ENCODE measurements at regions not wholly inside any gene's neighbourhood (a gene's known extent, or its start where the extent isn't known, plus 50 kb on each side); places are given as distances from the start of the nearest gene placed in this dataset.
A peak's percentile ranks its signal among the peaks of the same experiment; 100 is the strongest.

DNA sequence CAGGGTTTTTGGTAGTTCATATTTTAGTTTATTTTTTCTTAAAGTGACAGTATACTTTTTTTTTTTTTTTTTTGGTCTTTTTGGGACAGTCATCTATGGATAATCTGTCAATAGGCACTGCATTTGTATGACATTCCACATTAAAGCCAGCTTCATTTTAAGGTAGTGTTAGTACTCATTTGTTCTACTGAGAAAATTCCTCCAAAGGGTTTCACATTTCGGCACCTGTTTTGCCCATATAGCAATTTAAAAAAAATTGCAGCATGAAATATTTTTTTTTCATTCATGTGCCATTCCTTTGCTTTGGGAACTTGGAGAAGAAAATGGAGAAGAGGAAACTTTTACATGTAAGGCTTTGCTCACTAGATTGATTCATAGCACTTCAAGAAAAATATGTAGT lies 276.3 kb upstream of the TCF4 start:
- H3K4me3 ChIP-seq (ENCODE audit: low read length): no peak overlapping the region
- H3K4me1 ChIP-seq (ENCODE audit: control insufficient read depth, insufficient read depth, low read length): peaks cover 49% of the 10 kb centered on the region
- no peak for DNase-seq (ENCODE audit: low read depth)
- H3K36me3 ChIP-seq (ENCODE audit: control insufficient read depth, insufficient read depth, low read length, severe bottlenecking): no peaks in the 10 kb centered on the region
- H3K27me3 ChIP-seq (replicated peaks; ENCODE audit: control insufficient read depth, insufficient read depth, low read length): no peaks in the 10 kb centered on the region
- H3K9me3 ChIP-seq (ENCODE audit: control insufficient read depth, low read length): no peaks in the 10 kb centered on the region
- peak overlapping the region; percentile 58 for H3K9ac ChIP-seq (ENCODE audit: low read length)

DNA sequence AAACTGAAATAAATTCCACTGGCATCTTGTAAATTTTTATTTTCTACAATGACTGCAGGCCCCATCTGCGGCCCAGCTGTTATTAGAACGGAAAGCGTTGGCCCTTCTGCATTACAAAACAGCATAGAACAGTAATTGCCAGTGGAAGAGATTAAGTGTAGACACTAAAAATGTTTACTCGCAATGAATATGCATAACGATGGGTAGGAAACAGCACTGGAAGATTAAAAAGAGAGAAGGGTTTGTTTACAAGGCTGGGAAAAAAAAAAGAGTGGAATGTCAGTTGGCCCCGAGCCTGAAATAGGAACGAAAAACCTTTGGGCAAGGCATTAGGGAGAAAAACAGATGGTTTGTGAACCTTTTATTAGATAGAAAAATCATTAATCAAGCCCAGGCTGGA lies 275.9 kb upstream of the TCF4 start:
- Histone ChIP-seq H3K9me3 (ENCODE audit: control insufficient read depth, low read length) (no peaks in the 10 kb centered on the region), H3K4me1 (ENCODE audit: control insufficient read depth, insufficient read depth, low read length) (peaks cover 45% of the 10 kb centered on the region), H3K36me3 (ENCODE audit: control insufficient read depth, insufficient read depth, low read length, severe bottlenecking) (no peaks in the 10 kb centered on the region), H3K4me3 (ENCODE audit: low read length) (peak overlapping the region; percentile 47), H3K27me3 (replicated peaks; ENCODE audit: control insufficient read depth, insufficient read depth, low read length) (no peaks in the 10 kb centered on the region), H3K9ac (ENCODE audit: low read length) (peak overlapping the region; percentile 58)
- DNase-seq (ENCODE audit: low read depth): no peak

DNA sequence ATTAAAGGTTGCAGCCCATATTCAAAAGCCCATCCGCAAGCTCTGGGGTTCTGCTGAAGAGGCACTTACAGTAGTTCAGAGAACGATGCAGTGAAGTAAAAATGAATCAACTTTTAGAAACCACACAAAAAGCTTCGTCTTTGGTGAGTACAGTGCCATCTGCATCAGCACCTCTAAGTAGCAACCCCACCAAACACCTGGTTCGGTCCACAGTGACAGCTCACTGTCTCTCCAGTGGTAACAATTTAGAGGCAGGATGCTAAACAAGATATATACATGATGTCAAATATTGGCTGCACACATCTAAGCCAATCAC lies 275.4 kb upstream of the TCF4 start:
- H3K36me3 ChIP-seq (ENCODE audit: control insufficient read depth, insufficient read depth, low read length, severe bottlenecking): no peaks in the 10 kb centered on the region
- peak overlapping the region; percentile 58 for H3K9ac ChIP-seq (ENCODE audit: low read length)
- H3K9me3 ChIP-seq (ENCODE audit: control insufficient read depth, low read length): no peaks in the 10 kb centered on the region
- H3K4me1 ChIP-seq (ENCODE audit: control insufficient read depth, insufficient read depth, low read length): peaks cover 40% of the 10 kb centered on the region
- H3K4me3 ChIP-seq (ENCODE audit: low read length): peak overlapping the region; percentile 47
- no peak for DNase-seq (ENCODE audit: low read depth)
- no peaks in the 10 kb centered on the region for H3K27me3 ChIP-seq (replicated peaks; ENCODE audit: control insufficient read depth, insufficient read depth, low read length)

DNA sequence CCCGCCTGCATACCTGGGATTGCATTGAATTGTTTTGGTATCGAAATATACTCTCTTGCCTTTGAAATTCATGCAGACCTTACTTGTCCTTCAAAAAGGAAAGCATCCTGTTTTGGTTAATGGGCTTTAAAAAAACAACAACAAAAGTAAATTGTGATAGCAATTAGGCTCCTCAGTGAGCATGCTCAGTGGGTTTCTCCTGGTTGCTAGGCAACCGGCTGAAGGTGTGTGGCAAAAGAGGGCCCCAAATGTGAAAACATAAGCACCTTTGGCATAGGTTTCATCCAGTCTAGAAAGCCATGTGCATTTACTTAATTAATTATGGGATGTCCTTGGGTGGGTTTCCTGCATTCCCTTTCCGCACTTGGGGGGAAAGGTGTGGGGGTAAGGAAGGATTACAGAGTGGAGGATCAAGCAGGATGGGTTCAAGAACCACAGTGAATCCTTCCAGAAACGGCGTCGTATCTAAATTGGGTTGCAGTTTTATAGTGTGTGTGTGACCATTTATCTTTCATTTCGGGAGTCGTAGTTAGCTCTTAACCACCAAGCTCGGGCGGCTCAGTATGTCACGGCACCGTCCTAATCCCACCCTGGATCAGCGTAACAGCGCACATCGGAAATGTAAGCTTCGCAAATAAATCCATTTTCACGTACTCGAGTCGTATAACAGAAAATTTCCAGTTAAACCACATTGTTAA lies 274.9 kb upstream of the TCF4 start:
- H3K27me3 ChIP-seq (replicated peaks; ENCODE audit: control insufficient read depth, insufficient read depth, low read length): no peaks in the 10 kb centered on the region
- peaks cover 40% of the 10 kb centered on the region for H3K4me1 ChIP-seq (ENCODE audit: control insufficient read depth, insufficient read depth, low read length)
- DNase-seq (ENCODE audit: low read depth): no peak
- peak overlapping the region; percentile 47 for H3K4me3 ChIP-seq (ENCODE audit: low read length)
- H3K9me3 ChIP-seq (ENCODE audit: control insufficient read depth, low read length): no peaks in the 10 kb centered on the region
- H3K9ac ChIP-seq (ENCODE audit: low read length): peak overlapping the region; percentile 31
- no peaks in the 10 kb centered on the region for H3K36me3 ChIP-seq (ENCODE audit: control insufficient read depth, insufficient read depth, low read length, severe bottlenecking)

DNA sequence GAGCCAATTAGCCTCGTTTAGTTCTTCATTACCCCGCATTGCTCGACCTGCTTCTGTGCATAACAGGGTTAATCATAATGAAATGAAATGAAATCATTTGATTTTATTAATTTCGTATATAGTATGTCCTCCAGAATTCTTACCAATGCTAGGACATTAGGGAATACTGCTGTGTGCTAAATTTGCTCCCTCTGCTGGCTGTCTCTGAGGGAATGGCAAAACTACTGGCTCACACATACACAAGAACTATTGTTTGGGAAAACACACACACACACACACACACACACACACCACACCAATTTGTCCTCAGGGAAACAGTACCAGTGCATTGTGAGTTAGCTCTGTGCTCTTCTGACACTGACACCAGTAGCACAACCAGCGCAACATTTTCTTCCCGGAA lies 273.3 kb upstream of the TCF4 start:
- Histone ChIP-seq H3K4me3 (ENCODE audit: low read length) (no peak overlapping the region), H3K9ac (ENCODE audit: low read length) (no peak overlapping the region), H3K4me1 (ENCODE audit: control insufficient read depth, insufficient read depth, low read length) (peaks cover 25% of the 10 kb centered on the region), H3K9me3 (ENCODE audit: control insufficient read depth, low read length) (no peaks in the 10 kb centered on the region), H3K36me3 (ENCODE audit: control insufficient read depth, insufficient read depth, low read length, severe bottlenecking) (no peaks in the 10 kb centered on the region), H3K27me3 (replicated peaks; ENCODE audit: control insufficient read depth, insufficient read depth, low read length) (no peaks in the 10 kb centered on the region)
- peak; percentile 64 for DNase-seq (ENCODE audit: low read depth)

DNA sequence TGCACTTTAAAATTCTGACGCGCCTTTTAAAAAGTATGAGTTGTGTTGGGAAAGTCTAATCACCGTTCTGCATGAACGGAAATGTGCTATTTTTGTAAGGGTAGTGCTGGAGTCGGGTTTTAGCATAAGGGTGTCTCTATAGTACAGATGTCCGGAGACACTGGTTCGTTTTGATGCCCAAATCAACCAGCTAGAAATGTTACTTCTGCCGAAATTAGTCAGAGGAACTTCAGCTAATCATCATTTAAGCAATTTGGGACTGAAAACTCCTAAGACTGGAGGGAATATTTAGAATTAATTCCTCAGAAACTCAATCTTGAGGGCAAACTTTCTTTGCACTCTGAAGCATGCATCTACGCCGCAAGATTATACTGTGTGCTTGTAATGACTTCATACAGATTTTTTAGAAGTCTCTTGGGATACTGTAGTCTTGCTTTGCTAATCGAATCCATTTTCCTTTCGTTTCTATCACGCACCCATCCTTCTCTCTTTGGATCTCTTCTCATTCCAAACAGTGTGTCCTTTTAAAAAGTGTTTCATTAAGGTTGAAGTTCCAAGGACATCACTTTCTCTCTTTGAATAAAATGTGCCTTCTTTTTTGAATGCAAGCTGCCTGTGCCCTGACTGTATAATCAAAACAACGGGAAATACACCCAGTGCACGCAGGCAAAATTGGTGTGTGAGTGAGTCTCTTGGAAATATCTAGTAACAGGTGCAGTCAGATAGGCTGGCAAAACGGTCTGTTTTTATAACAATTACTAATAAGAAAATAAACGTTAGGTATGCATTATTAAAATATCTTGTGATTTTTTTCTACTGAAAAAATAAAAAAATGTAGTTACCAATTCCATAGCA lies 270.9 kb upstream of the TCF4 start:
- peak; percentile 81 for DNase-seq (ENCODE audit: low read depth)
- H3K4me3 ChIP-seq (ENCODE audit: low read length): peak overlapping the region; percentile 83
- no peaks in the 10 kb centered on the region for H3K36me3 ChIP-seq (ENCODE audit: control insufficient read depth, insufficient read depth, low read length, severe bottlenecking)
- no peaks in the 10 kb centered on the region for H3K9me3 ChIP-seq (ENCODE audit: control insufficient read depth, low read length)
- peaks cover 4% of the 10 kb centered on the region for H3K4me1 ChIP-seq (ENCODE audit: control insufficient read depth, insufficient read depth, low read length)
- H3K9ac ChIP-seq (ENCODE audit: low read length): peak overlapping the region; percentile 59
- no peaks in the 10 kb centered on the region for H3K27me3 ChIP-seq (replicated peaks; ENCODE audit: control insufficient read depth, insufficient read depth, low read length)

DNA sequence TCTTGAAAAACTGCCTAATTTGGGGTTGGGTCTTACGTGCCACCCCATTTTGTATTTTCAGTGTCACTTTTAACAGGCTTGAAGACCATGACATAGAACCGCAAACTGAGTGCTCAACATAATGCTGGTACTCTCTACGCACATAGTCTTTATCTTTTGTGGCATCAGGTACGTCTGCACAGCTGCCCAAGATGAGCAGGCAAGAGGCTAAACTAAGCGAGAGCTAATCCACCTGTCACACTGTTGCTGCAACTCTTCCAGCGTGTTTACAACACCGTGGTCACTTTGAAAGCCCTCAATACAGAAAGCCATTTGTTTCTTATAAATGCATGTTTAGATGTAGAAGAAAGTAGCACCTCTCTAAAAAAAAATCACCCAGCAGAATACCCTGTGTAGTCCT lies 270.0 kb upstream of the TCF4 start:
- no peak overlapping the region for H3K4me3 ChIP-seq (ENCODE audit: low read length)
- H3K4me1 ChIP-seq (ENCODE audit: control insufficient read depth, insufficient read depth, low read length): no peaks in the 10 kb centered on the region
- no peaks in the 10 kb centered on the region for H3K36me3 ChIP-seq (ENCODE audit: control insufficient read depth, insufficient read depth, low read length, severe bottlenecking)
- H3K27me3 ChIP-seq (replicated peaks; ENCODE audit: control insufficient read depth, insufficient read depth, low read length): no peaks in the 10 kb centered on the region
- DNase-seq (ENCODE audit: low read depth): no peak
- H3K9ac ChIP-seq (ENCODE audit: low read length): no peak overlapping the region
- no peaks in the 10 kb centered on the region for H3K9me3 ChIP-seq (ENCODE audit: control insufficient read depth, low read length)

DNA sequence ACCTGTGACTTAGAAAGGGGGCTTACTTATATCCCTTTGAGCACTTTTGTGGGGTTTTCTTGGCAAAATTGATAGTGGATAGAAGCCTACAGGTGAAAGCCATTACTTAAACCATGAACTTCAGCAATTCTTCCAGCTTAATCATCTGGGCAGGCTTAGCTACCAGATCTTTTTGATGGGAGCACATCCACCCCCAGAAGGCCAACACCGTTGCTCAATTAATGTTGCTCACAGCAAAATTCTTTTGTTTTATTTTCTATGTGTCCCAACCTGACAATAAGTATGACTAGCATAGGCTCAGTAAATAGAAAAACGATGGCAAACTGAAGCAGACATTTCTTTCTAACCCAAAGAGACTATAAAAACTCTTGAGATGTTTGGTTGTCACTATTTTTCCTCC lies 269.4 kb upstream of the TCF4 start:
- Histone ChIP-seq H3K4me1 (ENCODE audit: control insufficient read depth, insufficient read depth, low read length) (no peaks in the 10 kb centered on the region), H3K9me3 (ENCODE audit: control insufficient read depth, low read length) (no peaks in the 10 kb centered on the region), H3K4me3 (ENCODE audit: low read length) (no peak overlapping the region), H3K9ac (ENCODE audit: low read length) (no peak overlapping the region), H3K36me3 (ENCODE audit: control insufficient read depth, insufficient read depth, low read length, severe bottlenecking) (no peaks in the 10 kb centered on the region), H3K27me3 (replicated peaks; ENCODE audit: control insufficient read depth, insufficient read depth, low read length) (no peaks in the 10 kb centered on the region)
- no peak for DNase-seq (ENCODE audit: low read depth)

DNA sequence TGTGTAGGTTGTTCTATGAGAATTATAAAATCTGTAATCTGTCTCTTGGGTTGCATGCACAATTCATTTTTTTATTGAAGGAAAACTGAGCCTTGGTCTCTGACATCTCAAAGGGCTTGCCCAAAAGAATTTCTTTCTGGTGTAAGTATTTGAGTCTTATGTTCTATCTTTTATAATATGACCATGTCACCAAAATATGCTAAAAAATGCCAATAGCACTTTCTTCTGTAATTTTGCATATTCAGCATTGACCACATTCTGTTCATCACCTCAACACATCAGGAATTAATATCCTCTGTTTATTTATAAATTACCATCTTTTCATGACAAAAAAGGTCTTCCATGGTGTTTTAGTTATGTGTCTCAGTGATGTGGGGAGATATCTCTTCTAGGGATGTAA lies 268.7 kb upstream of the TCF4 start:
- no peaks in the 10 kb centered on the region for H3K27me3 ChIP-seq (replicated peaks; ENCODE audit: control insufficient read depth, insufficient read depth, low read length)
- no peaks in the 10 kb centered on the region for H3K36me3 ChIP-seq (ENCODE audit: control insufficient read depth, insufficient read depth, low read length, severe bottlenecking)
- no peaks in the 10 kb centered on the region for H3K4me1 ChIP-seq (ENCODE audit: control insufficient read depth, insufficient read depth, low read length)

DNA sequence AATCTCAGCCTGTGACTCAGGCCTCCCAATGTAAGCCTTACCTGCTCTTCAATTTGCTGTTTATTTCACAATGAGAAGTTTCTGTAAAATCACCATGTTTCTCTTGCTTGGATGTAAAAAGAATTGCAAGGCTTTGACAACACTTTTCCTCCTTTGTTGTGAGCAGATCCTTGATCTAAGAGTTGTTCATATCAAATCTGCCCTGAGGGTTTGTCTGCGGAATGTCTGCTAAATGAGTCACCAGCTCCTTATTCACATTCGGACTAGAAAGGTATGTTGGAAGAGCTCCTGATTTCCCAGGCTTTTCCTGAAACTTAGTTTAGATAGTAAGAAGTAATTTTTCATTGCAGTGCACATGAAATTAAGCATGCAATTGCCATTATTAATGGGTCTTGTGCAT lies 268.2 kb upstream of the TCF4 start:
- no peaks in the 10 kb centered on the region for H3K36me3 ChIP-seq (ENCODE audit: control insufficient read depth, insufficient read depth, low read length, severe bottlenecking)
- H3K27me3 ChIP-seq (replicated peaks; ENCODE audit: control insufficient read depth, insufficient read depth, low read length): no peaks in the 10 kb centered on the region
- peak; percentile 87 for DNase-seq (ENCODE audit: low read depth)
- H3K4me1 ChIP-seq (ENCODE audit: control insufficient read depth, insufficient read depth, low read length): no peaks in the 10 kb centered on the region
- H3K4me3 ChIP-seq (ENCODE audit: low read length): no peak overlapping the region
- no peak overlapping the region for H3K9ac ChIP-seq (ENCODE audit: low read length)
- no peaks in the 10 kb centered on the region for H3K9me3 ChIP-seq (ENCODE audit: control insufficient read depth, low read length)

More for the DNA sequence above, 268.7 kb upstream of the TCF4 start:
- H3K4me3 ChIP-seq (ENCODE audit: low read length): no peak overlapping the region
- H3K9me3 ChIP-seq (ENCODE audit: control insufficient read depth, low read length): no peaks in the 10 kb centered on the region
- DNase-seq (ENCODE audit: low read depth): no peak
- H3K9ac ChIP-seq (ENCODE audit: low read length): no peak overlapping the region

DNA sequence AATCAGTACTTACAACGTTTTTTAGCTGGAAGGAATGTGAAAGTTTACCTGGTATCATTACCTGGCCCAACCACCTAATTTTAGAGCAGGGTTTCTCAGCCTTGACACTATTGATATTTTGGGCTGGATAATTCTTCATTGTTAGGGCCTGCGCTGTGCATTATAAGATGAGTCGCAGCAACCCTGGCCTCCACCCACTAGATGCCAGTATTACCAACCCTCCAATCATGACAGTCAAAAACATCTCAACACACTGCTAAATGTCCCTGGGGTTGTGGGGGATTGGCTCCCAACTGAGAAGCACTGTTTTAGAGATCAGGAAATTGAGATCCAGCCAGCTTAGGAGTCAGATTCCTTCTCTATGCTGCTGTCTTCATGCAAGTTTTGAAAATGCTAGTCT lies 265.3 kb upstream of the TCF4 start:
- H3K36me3 ChIP-seq (ENCODE audit: control insufficient read depth, insufficient read depth, low read length, severe bottlenecking): no peaks in the 10 kb centered on the region
- no peak overlapping the region for H3K4me3 ChIP-seq (ENCODE audit: low read length)
- H3K9ac ChIP-seq (ENCODE audit: low read length): no peak overlapping the region
- no peaks in the 10 kb centered on the region for H3K9me3 ChIP-seq (ENCODE audit: control insufficient read depth, low read length)
- no peaks in the 10 kb centered on the region for H3K27me3 ChIP-seq (replicated peaks; ENCODE audit: control insufficient read depth, insufficient read depth, low read length)
- DNase-seq (ENCODE audit: low read depth): no peak
- no peaks in the 10 kb centered on the region for H3K4me1 ChIP-seq (ENCODE audit: control insufficient read depth, insufficient read depth, low read length)

All from adipocyte (in vitro differentiated cells).